HG03135 (cell line): ENCODE measurements at regions not wholly inside any gene's neighbourhood (a gene's known extent, or its start where the extent isn't known, plus 50 kb on each side); places are given as distances from the start of the nearest gene placed in this dataset.

Source experiments
- ATAC-seq: cut with Tn5 transposase; IDR thresholded peaks from one replicate; pipeline ENCODE4 v1.9.1; 2021; ENCODE audit warnings: mild to moderate bottlenecking, moderate library complexity; ENCODE audit not compliant: unreplicated experiment

DNA sequence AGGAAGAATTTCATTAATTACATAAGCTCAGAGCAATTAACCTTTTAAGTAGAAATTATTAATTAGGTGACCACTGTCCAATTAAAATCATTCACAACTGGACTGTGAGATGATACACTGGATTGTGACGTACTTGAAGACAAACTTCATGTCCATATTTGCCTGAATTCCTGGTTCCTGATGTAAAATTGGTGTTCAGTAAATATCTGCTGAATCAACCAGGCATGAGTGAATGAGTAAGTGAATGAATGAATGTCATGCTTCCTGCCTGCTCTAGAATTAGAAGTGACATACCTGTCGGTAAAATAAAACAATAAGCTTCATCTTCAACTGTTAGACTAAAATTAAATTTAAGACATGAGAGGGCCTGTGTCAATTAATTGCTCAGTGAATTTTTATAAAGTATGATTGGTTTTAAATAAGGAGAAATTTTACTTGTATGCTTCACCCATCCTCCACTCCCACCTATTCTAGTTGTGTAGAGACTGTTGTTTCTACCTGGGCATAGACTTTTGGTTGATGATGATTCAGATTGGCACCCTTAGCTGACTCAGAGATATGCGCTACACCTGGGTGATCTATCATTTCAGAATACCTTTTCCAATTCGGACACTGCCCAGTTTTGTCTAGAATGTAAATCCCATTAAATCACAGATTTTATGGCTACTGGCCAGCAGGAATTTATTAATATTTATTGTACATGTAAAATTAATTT lies 56.9 kb upstream of the PTGS2 start:
- no peak for ATAC-seq

DNA sequence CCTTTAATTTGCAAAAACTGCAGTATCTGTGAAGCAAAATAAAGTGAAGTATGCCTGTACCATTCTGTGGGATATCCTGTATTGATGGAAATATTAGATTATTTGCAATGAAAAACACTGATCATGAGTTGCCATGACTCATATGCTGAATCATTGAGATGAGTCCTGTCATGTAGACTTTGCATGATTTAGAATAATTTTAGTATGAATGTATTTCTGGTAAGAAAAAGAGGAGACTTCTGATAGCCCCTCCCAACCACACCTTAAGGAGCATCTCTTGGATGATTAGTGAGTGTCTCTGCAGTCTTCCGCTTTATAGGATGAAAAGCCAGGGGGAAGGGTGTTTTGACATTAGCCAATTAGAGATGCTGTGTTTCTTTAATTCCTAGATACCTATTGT lies 55.2 kb upstream of the PTGS2 start:
- no peak for ATAC-seq

DNA sequence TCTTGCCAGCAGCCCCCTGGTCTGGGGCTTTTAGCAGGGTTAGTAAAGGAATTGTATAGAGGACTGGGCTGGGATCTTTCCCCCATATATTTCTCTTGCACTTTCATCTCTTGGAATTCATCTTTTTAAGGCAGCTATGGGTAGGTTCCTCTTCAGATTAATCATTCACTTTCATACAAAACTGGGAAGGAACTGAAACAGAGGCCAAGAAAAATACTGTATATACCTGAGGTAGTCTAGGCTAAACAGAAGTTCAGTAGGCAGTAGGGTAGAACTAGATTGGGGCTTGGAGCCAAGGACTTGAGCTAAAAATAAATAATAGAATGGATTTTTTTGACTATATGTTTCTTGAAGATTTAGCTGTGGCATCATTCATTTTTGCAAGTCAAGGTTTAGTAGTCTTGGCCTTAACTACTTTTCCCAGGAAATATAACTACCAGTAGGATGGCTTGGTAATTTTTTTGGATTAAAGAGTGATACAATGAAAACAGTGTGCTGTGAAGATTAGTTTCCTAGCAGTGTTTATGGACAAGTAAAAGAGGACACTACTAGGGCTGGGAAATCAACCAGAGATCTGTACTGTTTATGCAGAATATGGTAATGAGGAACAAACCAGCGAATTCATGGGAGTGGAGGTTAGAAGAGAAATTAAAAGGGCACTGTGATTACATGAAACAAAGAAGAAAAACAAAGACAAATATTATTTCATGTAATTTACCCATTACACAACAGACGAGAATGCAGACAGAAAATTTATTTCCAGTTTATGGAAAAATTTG lies 50.9 kb upstream of the PTGS2 start:
- no peak for ATAC-seq
